ENCODE measurements at regions not wholly inside any gene's neighbourhood (a gene's known extent, or its start where the extent isn't known, plus 50 kb on each side); places are given as distances from the start of the nearest gene placed in this dataset.

DNA sequence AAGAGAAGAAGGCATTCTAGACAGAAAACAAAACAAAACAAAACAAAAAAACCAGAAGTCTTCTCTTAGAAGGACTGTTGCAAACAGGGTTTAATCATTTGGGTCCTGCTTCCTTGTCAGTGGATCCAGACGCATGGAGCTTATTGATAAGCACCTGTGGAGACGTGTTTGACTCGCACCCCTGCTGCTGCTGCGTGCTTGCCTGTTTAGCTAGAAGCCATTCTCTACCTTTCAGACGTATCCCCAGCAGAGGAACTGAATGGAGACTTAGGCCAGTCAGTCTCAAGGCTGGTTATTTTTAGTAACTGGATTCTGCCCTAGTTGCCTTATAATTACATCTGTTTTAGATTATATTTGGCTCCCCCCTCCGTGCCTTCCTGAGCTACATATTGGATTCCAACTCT lies 186.1 kb upstream of the EEA1 start:
- TF ChIP-seq, protein P1, sequence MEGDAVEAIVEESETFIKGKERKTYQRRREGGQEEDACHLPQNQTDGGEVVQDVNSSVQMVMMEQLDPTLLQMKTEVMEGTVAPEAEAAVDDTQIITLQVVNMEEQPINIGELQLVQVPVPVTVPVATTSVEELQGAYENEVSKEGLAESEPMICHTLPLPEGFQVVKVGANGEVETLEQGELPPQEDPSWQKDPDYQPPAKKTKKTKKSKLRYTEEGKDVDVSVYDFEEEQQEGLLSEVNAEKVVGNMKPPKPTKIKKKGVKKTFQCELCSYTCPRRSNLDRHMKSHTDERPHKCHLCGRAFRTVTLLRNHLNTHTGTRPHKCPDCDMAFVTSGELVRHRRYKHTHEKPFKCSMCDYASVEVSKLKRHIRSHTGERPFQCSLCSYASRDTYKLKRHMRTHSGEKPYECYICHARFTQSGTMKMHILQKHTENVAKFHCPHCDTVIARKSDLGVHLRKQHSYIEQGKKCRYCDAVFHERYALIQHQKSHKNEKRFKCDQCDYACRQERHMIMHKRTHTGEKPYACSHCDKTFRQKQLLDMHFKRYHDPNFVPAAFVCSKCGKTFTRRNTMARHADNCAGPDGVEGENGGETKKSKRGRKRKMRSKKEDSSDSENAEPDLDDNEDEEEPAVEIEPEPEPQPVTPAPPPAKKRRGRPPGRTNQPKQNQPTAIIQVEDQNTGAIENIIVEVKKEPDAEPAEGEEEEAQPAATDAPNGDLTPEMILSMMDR (IDR thresholded peaks at IDR 0.05; ENCODE audit: poor library complexity, severe bottlenecking), result no peak
- TF ChIP-seq EZH2 (IDR thresholded peaks at IDR 0.05; ENCODE audit: borderline replicate concordance, insufficient read depth, low read length, poor library complexity, severe bottlenecking) (no peak), RAD21 (conservative IDR thresholded peaks at IDR 0.05) (no peak)

Data from neural cell (in vitro differentiated cells).